MCF 10A (cell line): ENCODE measurements at regions not wholly inside any gene's neighbourhood (a gene's known extent, or its start where the extent isn't known, plus 50 kb on each side); places are given as distances from the start of the nearest gene placed in this dataset.

Source experiments
- BruUV-seq: library from RNA; stranded (reverse); fragments of 400-500 nt; replicated peaks from 2 replicates; lab custom pipeline; 2021; lab: Mats Ljungman, UMichigan
- CTCF ChIA-PET: fragments of 300-600 bp; sonication (Branson Sonifier 250); formaldehyde crosslinking; extraction: SDS; loops from one replicate; lab custom pipeline; 2021; ENCODE audit warnings: antibody characterized with exemption, inconsistent platforms; lab: Yijun Ruan, JAX
- POLR2A ChIA-PET: fragments of 300-600, 350-650 bp; sonication (Branson Sonifier 250); formaldehyde crosslinking; extraction: SDS; loops from one replicate; lab custom pipeline; 2020; ENCODE audit warnings: antibody characterized with exemption, inconsistent platforms; lab: Yijun Ruan, JAX
- DNase-seq: peaks from one replicate; pipeline ENCODE4 v3.0.0-alpha.2; 2018; ENCODE audit not compliant: unreplicated experiment
- H3K27ac Mint-ChIP-seq: one replicate; pipeline ENCODE4 v1.8.0; 2022; ENCODE audit warnings: mild to moderate bottlenecking, low read depth, mixed read lengths; ENCODE audit not compliant: unreplicated experiment
- H3K27me3 Mint-ChIP-seq: one replicate; pipeline ENCODE4 v1.8.0; 2022; ENCODE audit warnings: mixed read lengths; ENCODE audit not compliant: insufficient read depth, unreplicated experiment
- H3K36me3 Mint-ChIP-seq: one replicate; pipeline ENCODE4 v1.8.0; 2022; ENCODE audit warnings: mild to moderate bottlenecking, moderate library complexity, mixed read lengths; ENCODE audit not compliant: insufficient read depth, unreplicated experiment
- H3K4me1 Mint-ChIP-seq: one replicate; pipeline ENCODE4 v1.8.0; 2022; ENCODE audit warnings: mixed read lengths; ENCODE audit not compliant: insufficient read depth, unreplicated experiment
- H3K4me3 Mint-ChIP-seq: one replicate; pipeline ENCODE4 v1.8.0; 2022; ENCODE audit warnings: mild to moderate bottlenecking, moderate library complexity, mixed read lengths; ENCODE audit not compliant: unreplicated experiment
- H3K9me3 Mint-ChIP-seq: one replicate; pipeline ENCODE4 v1.8.0; 2022; ENCODE audit warnings: mixed read lengths; ENCODE audit not compliant: unreplicated experiment
- intact Hi-C: fragments of 100-400 bp; cut with micrococcal nuclease; formaldehyde crosslinking; loops from 2 replicates; pipeline ENCODE4 v1.14.1; 2022
- TF ChIP-seq, protein P1 (sequence below): fragments of 200-600 bp; IDR thresholded peaks from one replicate; pipeline ENCODE4 v1.8.0; 2022; ENCODE audit warnings: antibody characterized with exemption, mild to moderate bottlenecking; ENCODE audit not compliant: unreplicated experiment

DNA sequence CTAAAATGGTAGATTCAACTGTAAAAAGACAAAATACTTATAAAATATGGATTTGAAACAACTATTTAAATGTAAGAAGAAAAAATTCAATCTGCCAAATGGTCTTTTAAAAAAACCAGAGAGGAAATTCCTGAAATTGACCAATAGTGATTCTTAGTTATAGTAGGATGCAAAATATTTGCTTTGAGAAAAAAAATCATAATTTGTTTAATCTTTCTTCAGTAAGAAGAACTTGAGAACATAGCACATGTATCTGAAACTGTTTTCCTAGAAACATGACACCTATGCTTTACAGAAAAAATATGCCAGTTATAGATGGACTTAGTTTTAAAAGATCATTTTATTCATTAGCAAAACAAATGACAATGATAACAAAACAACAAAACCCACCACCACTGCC, 186.9 kb upstream of the CD180 start:
- H3K27me3 Mint-ChIP-seq = no peaks in the 10 kb centered on the region
- ChIA-PET CTCF (no interaction called here), POLR2A (no interaction called here)
- H3K4me1 Mint-ChIP-seq = peaks cover 5% of the 10 kb centered on the region
- TF ChIP-seq, protein P1, sequence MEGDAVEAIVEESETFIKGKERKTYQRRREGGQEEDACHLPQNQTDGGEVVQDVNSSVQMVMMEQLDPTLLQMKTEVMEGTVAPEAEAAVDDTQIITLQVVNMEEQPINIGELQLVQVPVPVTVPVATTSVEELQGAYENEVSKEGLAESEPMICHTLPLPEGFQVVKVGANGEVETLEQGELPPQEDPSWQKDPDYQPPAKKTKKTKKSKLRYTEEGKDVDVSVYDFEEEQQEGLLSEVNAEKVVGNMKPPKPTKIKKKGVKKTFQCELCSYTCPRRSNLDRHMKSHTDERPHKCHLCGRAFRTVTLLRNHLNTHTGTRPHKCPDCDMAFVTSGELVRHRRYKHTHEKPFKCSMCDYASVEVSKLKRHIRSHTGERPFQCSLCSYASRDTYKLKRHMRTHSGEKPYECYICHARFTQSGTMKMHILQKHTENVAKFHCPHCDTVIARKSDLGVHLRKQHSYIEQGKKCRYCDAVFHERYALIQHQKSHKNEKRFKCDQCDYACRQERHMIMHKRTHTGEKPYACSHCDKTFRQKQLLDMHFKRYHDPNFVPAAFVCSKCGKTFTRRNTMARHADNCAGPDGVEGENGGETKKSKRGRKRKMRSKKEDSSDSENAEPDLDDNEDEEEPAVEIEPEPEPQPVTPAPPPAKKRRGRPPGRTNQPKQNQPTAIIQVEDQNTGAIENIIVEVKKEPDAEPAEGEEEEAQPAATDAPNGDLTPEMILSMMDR = no peak
- no TSS peak for BruUV-seq
- no peak overlapping the region for H3K27ac Mint-ChIP-seq
- no peak overlapping the region for H3K4me3 Mint-ChIP-seq
- peaks cover 11% of the 10 kb centered on the region for H3K9me3 Mint-ChIP-seq
- intact Hi-C loops = no loop called here
- no peak for DNase-seq
- no peaks in the 10 kb centered on the region for H3K36me3 Mint-ChIP-seq

DNA sequence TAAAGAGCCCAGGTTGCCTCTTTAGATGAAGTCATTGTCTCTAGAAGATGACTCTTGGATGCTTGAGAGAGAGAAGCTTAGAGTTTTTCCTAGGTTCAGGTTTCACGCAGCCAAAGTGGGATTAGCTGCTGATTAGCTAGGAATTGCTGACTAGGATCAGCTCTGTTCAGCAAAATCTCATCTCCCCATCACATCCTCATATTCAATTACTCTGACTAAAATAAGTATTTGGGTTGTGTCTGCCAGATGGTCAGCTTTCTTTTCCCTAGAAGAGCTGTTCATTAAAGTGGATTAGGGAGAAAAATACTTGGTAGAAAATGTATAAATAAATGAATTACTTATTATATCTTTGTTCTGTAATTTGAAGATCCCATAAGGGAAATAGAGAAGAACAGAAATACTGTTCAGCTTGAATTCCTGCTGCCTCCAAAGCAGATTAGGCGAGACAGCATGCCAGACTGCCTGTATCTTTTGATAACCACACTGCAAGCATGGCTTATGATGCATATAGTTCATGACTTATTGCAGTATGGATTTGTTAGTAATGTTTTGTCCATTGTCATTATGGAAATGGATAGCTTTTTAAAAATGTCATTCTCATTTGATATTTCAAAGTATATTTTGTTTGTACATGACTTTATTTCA, 184.8 kb upstream of the CD180 start:
- intact Hi-C loops = no loop called here
- Mint-ChIP-seq H3K4me3 (no peak overlapping the region), H3K27me3 (no peaks in the 10 kb centered on the region)

DNA sequence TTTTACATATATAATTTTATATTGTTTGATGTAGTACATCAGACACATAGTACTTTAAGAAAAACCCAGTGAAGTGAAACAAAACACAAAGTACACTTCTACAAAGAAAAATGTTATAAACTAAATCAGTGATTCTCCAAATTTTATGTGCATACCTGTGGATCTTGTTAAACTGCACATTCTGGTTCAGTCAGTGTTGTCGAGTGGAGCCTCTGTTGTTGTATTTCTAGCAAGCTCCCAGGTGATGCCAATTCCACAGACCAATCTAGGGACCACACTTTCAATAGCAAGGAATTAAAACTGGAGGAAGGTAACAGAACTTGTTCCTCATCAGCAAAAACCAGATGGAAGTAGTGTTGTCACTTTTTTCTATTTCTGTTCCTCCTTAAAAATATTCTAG, 183.8 kb upstream of the CD180 start:
- no TSS peak for BruUV-seq
- Mint-ChIP-seq H3K36me3 (no peaks in the 10 kb centered on the region), H3K9me3 (peaks cover 19% of the 10 kb centered on the region), H3K27ac (no peak overlapping the region), H3K4me1 (peaks cover 5% of the 10 kb centered on the region), H3K4me3 (no peak overlapping the region), H3K27me3 (no peaks in the 10 kb centered on the region)
- intact Hi-C loops = no loop called here
- no peak for DNase-seq
- ChIA-PET POLR2A (interaction anchor here (0.7 kb wide), 1 partner anchor 69 kb away, joined by 3 read pairs; no protein-coding TSS in a partner anchor), CTCF (no interaction called here)
- TF ChIP-seq, protein P1 = no peak

More for the DNA sequence above, 184.8 kb upstream of the CD180 start:
- no peak for DNase-seq
- ChIA-PET POLR2A (interaction anchor here (0.6 to 0.7 kb wide), 2 partner anchors 21 to 939 kb away, joined by 3 to 4 read pairs; no protein-coding TSS in a partner anchor), CTCF (no interaction called here)
- TF ChIP-seq, protein P1 = no peak
- BruUV-seq = no TSS peak
- H3K9me3 Mint-ChIP-seq = peaks cover 18% of the 10 kb centered on the region
- no peak overlapping the region for H3K27ac Mint-ChIP-seq
- H3K4me1 Mint-ChIP-seq = peaks cover 5% of the 10 kb centered on the region
- no peaks in the 10 kb centered on the region for H3K36me3 Mint-ChIP-seq

DNA sequence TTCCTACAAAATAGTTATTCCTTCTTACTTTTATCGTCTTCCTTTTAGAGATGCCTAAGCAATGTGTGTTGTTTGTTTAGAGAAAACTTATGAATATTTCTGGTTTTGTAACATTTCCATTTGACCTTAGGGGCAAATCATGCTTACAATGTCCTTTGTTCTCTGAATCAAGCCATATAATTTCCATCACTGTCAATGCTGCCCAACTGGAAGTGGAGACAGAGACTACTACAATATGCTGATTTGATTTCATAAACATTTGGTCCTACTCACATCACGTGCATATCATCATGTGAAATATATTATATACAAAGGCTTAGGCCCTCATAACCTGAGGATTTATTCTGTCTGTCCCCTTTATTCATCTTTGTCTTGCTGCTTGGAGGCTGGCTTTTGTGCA, 183.2 kb upstream of the CD180 start:
- intact Hi-C loops = no loop called here
- no peaks in the 10 kb centered on the region for H3K36me3 Mint-ChIP-seq
- no peak for DNase-seq
- POLR2A ChIA-PET = interaction anchor here (0.6 to 0.7 kb wide), 2 partner anchors 22 to 68 kb away, joined by 3 to 4 read pairs; no protein-coding TSS in a partner anchor
- no peak overlapping the region for H3K27ac Mint-ChIP-seq
- peaks cover 5% of the 10 kb centered on the region for H3K4me1 Mint-ChIP-seq
- H3K9me3 Mint-ChIP-seq = peaks cover 16% of the 10 kb centered on the region
- no peaks in the 10 kb centered on the region for H3K27me3 Mint-ChIP-seq
- CTCF ChIA-PET = no interaction called here
- no TSS peak for BruUV-seq
- no peak overlapping the region for H3K4me3 Mint-ChIP-seq
- TF ChIP-seq, protein P1 = no peak
